GM12878 (cell line): ENCODE measurements at regions not wholly inside any gene's neighbourhood (a gene's known extent, or its start where the extent isn't known, plus 50 kb on each side); places are given as distances from the start of the nearest gene placed in this dataset.

Source experiments
- ATAC-seq: fragments of 200-7000 bp; cut with Tn5 transposase; 3 replicates; pipeline ENCODE4 v1.9.1; 2020; ENCODE audit warnings: mild to moderate bottlenecking, moderate library complexity
- BruUV-seq: library from RNA; stranded (reverse); fragments of 400-500 nt; replicated peaks from 2 replicates; lab custom pipeline; 2021; lab: Mats Ljungman, UMichigan
- CTCF ChIA-PET: fragments of 300-600 bp; sonication (Branson Sonifier 250); formaldehyde crosslinking; extraction: SDS; loops from one replicate; lab custom pipeline; 2021; ENCODE audit warnings: inconsistent platforms; lab: Yijun Ruan, JAX
- POLR2A ChIA-PET: fragments of 350-600 bp; formaldehyde crosslinking; extraction: SDS; loops from one replicate; lab custom pipeline; 2021; ENCODE audit warnings: inconsistent platforms; lab: Charles Lee
- RAD21 ChIA-PET: fragments of 300-600 bp; sonication (Branson Sonifier 250); formaldehyde crosslinking; loops from one replicate; lab custom pipeline; 2023; ENCODE audit warnings: antibody characterized with exemption; ENCODE audit not compliant: unreplicated experiment; lab: Charles Lee
- SMC1A ChIA-PET: fragments of 300-600 bp; sonication (Branson Sonifier 250); formaldehyde crosslinking; loops from one replicate; lab custom pipeline; 2023; ENCODE audit not compliant: unreplicated experiment, uncharacterized antibody; lab: Charles Lee
- DNase-seq: peaks from one replicate; pipeline ENCODE4 v3.0.0-alpha.2; 2011; ENCODE audit warnings: low read depth, low spot score
- FAIRE-seq: peaks from 3 replicates; lab custom pipeline; 2011; peaks lifted over from hg19 to GRCh38; lab: Jason Lieb, UNC
- H2AFZ ChIP-seq: 2 replicates; pipeline ENCODE4 v1.6.0; 2011; ENCODE audit warnings: low read depth, low read length, control low read depth; ENCODE audit not compliant: control insufficient read depth
- H3K27ac ChIP-seq: 2 replicates; pipeline ENCODE4 v1.5.1; 2011; ENCODE audit warnings: control low read depth; ENCODE audit not compliant: control insufficient read depth, insufficient read depth
- H3K27me3 ChIP-seq, 2 experiments: replicated peaks in 1 of 2; 2 replicates each; pipeline versions ENCODE4 v1.6.0 to v1.6.1; 2011; ENCODE audit warnings: low read length in 1 of 2; ENCODE audit not compliant: control insufficient read depth in 2 of 2, insufficient read depth in 2 of 2
- H3K36me3 ChIP-seq, 2 experiments: 2 replicates each; pipeline ENCODE4 v1.5.1; 2011; ENCODE audit warnings: low read length in 1 of 2; ENCODE audit not compliant: control insufficient read depth in 2 of 2, insufficient read depth in 2 of 2
- H3K4me1 ChIP-seq: 2 replicates; pipeline ENCODE4 v1.6.1; 2011; ENCODE audit warnings: mild to moderate bottlenecking, low read length, moderate library complexity, mixed read lengths; ENCODE audit not compliant: control insufficient read depth, insufficient read depth
- H3K4me2 ChIP-seq: 2 replicates; pipeline ENCODE4 v1.6.0; 2011; ENCODE audit warnings: control low read depth; ENCODE audit not compliant: control insufficient read depth, insufficient read depth
- H3K4me3 ChIP-seq: fragments of 200-600 bp; sonication (generic); 2 replicates; pipeline ENCODE4 v1.5.1; 2016
- H3K79me2 ChIP-seq: 2 replicates; pipeline ENCODE4 v1.6.0; 2011; ENCODE audit warnings: low read length; ENCODE audit not compliant: control insufficient read depth, insufficient read depth
- H3K9ac ChIP-seq: 2 replicates; pipeline ENCODE4 v1.8.0; 2011; ENCODE audit warnings: low read length, control low read depth, mixed read lengths; ENCODE audit not compliant: control insufficient read depth, insufficient read depth
- H3K9me3 ChIP-seq: replicated peaks from 3 replicates; pipeline ENCODE4 v1.5.1; 2011; ENCODE audit warnings: mild to moderate bottlenecking, low read length; ENCODE audit not compliant: control insufficient read depth, insufficient read depth
- H4K20me1 ChIP-seq: 2 replicates; pipeline ENCODE4 v1.6.0; 2011; ENCODE audit not compliant: control insufficient read depth, insufficient read depth
- EZH2 ChIP-seq: IDR thresholded peaks from 2 replicates; pipeline ENCODE4 v1.6.1; 2012; ENCODE audit warnings: low read depth, mild to moderate bottlenecking, control low read depth, inconsistent platforms, low read length, borderline replicate concordance; ENCODE audit not compliant: control insufficient read depth
- RELB ChIP-seq: fragments of 450-650 bp; IDR thresholded peaks from 2 replicates; pipeline ENCODE4 v1.6.1; 2017; ENCODE audit warnings: low read depth, mild to moderate bottlenecking, moderate library complexity
- SIX5 ChIP-seq: IDR thresholded peaks from 2 replicates; pipeline ENCODE4 v1.6.1; 2011; ENCODE audit warnings: mild to moderate bottlenecking, low read depth, low read length, moderate library complexity; ENCODE audit not compliant: severe bottlenecking
- SUPT20H ChIP-seq: IDR thresholded peaks from 2 replicates; pipeline ENCODE4 v1.6.1; 2011; ENCODE audit warnings: low read depth, mild to moderate bottlenecking, low read length, moderate library complexity, borderline replicate concordance; ENCODE audit not compliant: control insufficient read depth
- ZSCAN29 ChIP-seq: fragments of 450-650 bp; IDR thresholded peaks from 2 replicates; pipeline ENCODE4 v1.6.1; 2017; ENCODE audit warnings: mild to moderate bottlenecking, moderate library complexity
- WGBS: methylation state at CpG from one replicate; pipeline ENCODE4 v1.1.6; 2016; ENCODE audit warnings: low lambda C conversion rate; ENCODE audit not compliant: insufficient replicate concordance, insufficient coverage; ENCODE audit errors: missing lambda C conversion rate; 5-methylcytosine and 5-hydroxymethylcytosine counted together
- in situ Hi-C: fragments of 300-500 bp; cut with MboI; formaldehyde crosslinking; loops from 9 replicates; pipeline ENCODE4 v1.14.3; 2018; ENCODE audit warnings: mixed read lengths
- intact Hi-C: fragments of 100-400 bp; cut with micrococcal nuclease; formaldehyde crosslinking; loops from one replicate; pipeline ENCODE4 v1.14.2; 2022; ENCODE audit not compliant: unreplicated experiment
- TF ChIP-seq, protein P1 (sequence below): IDR thresholded peaks from 2 replicates; pipeline ENCODE4 v1.6.1; 2011; ENCODE audit warnings: mild to moderate bottlenecking, low read depth, low read length, moderate library complexity; ENCODE audit not compliant: insufficient replicate concordance
- TF ChIP-seq, protein P2 (sequence below): fragments of 450-650 bp; IDR thresholded peaks from 2 replicates; pipeline ENCODE4 v1.6.1; 2017; ENCODE audit warnings: mild to moderate bottlenecking
- TF ChIP-seq, protein P3 (sequence below): IDR thresholded peaks from 2 replicates; pipeline ENCODE4 v1.6.1; 2012; ENCODE audit warnings: low read depth, low read length, improper control_type of control experiment

DNA sequence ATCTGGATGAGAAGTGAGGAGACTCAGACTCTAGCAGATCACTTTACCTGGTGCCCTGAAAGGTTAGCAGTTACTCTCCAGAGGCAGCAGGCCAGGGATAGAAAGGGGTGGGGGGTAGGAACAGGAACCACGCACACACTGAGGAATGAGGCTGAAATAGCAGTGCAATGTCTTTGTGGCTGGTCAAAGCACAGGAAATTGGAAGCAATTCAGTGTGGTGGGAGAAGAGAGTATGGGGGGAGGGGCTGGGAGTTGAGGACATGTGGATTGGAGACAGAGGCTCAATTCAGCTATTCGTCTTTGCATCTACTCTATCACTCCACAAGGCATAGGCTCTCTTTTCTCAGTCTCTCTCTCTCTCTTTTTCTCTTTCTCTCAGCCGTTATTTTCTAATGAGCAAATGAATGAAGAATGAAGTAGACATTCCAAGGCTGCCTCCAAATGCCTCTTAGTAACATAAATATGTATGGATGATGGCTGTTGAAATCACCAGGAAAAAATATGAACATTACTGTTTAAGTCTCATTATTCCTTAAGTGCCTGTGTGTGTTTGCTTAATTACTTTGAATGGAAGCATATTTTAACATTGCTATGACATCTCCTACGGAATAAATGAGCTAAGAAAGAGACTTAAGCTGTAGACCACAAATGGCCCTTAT lies 979.4 kb downstream of the TSN start:
- no peaks in the 10 kb centered on the region; the same call in 1 of the 2 replicates for H3K4me1 ChIP-seq
- ChIA-PET CTCF (interaction anchor here (0.6 to 1.7 kb wide), 4 partner anchors 27 to 758 kb away, joined by 3 to 4 read pairs (median 3); no protein-coding TSS in a partner anchor), POLR2A (interaction anchor here (3.0 kb wide), 1 partner anchor 26 kb away, joined by 21 read pairs; no protein-coding TSS in a partner anchor)
- WGBS = 49% methylated on average over 4 of the region's 4 CpGs
- no peak for DNase-seq
- intact Hi-C loops = no loop called here
- no TSS peak for BruUV-seq
- FAIRE-seq = no peak
- TF ChIP-seq SUPT20H (no peak), EZH2 (no peak), SIX5 (no peak), ZSCAN29 (no peak)
- TF ChIP-seq, all 136 proteins: peak for 0
- Histone ChIP-seq H3K79me2 (no peaks in the 10 kb centered on the region), H3K9me3 (no peaks in the 10 kb centered on the region; the same call in 2 of the 3 replicates), H3K9ac (no peak overlapping the region), H3K27ac (no peak overlapping the region), H3K27me3 (no peaks in the 10 kb centered on the region), H3K4me3 (no peak overlapping the region), H2AFZ (no peak overlapping the region), H3K36me3 (no peaks in the 10 kb centered on the region), H4K20me1 (no peaks in the 10 kb centered on the region), H3K4me2 (no peak overlapping the region)
- in situ Hi-C loops = no loop called here
- ATAC-seq = no peak
- RAD21 ChIA-PET = interaction anchor here (0.6 to 3.7 kb wide), 6 partner anchors 10 to 69 kb away, joined by 3 to 23 read pairs (median 4); no protein-coding TSS in a partner anchor
- SMC1A ChIA-PET = interaction anchor here (0.7 to 6.0 kb wide), 14 partner anchors 8 to 376 kb away, joined by 3 to 58 read pairs (median 4); no protein-coding TSS in a partner anchor

GRCh38 chr2:122736279-122736678 lies 980.8 kb downstream of the TSN start:
- 59% methylated on average over 3 of the region's 3 CpGs for WGBS
- Histone ChIP-seq H3K27ac (no peak overlapping the region), H2AFZ (no peak overlapping the region), H3K4me1 (no peaks in the 10 kb centered on the region; the same call in 1 of the 2 replicates), H3K9ac (no peak overlapping the region), H3K27me3 (no peaks in the 10 kb centered on the region), H3K36me3 (no peaks in the 10 kb centered on the region), H3K4me3 (no peak overlapping the region), H3K79me2 (no peaks in the 10 kb centered on the region), H3K9me3 (no peaks in the 10 kb centered on the region; the same call in 2 of the 3 replicates), H4K20me1 (no peaks in the 10 kb centered on the region), H3K4me2 (no peak overlapping the region)
- RAD21 ChIA-PET = interaction anchor here (1.5 to 6.4 kb wide), 5 partner anchors 10 to 33 kb away, joined by 3 to 172 read pairs (median 16); no protein-coding TSS in a partner anchor
- ATAC-seq (no peak), FAIRE-seq (no peak), DNase-seq (no peak)
- intact Hi-C loops (no loop called here), in situ Hi-C loops (no loop called here)
- POLR2A ChIA-PET = interaction anchor here (1.2 to 3.0 kb wide), 2 partner anchors 28 to 30 kb away, joined by 3 to 21 read pairs; no protein-coding TSS in a partner anchor
- CTCF ChIA-PET = interaction anchor here (0.7 to 2.5 kb wide), 7 partner anchors 9 to 391 kb away, joined by 3 to 21 read pairs (median 5); no protein-coding TSS in a partner anchor
- no TSS peak for BruUV-seq
- SMC1A ChIA-PET = interaction anchor here (1.1 to 6.8 kb wide), 9 partner anchors 9 to 541 kb away, joined by 3 to 173 read pairs (median 6); no protein-coding TSS in a partner anchor
- TF ChIP-seq, protein P1, sequence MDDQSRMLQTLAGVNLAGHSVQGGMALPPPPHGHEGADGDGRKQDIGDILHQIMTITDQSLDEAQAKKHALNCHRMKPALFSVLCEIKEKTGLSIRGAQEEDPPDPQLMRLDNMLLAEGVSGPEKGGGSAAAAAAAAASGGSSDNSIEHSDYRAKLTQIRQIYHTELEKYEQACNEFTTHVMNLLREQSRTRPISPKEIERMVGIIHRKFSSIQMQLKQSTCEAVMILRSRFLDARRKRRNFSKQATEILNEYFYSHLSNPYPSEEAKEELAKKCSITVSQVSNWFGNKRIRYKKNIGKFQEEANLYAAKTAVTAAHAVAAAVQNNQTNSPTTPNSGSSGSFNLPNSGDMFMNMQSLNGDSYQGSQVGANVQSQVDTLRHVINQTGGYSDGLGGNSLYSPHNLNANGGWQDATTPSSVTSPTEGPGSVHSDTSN = no peak
- TF ChIP-seq, protein P2, sequence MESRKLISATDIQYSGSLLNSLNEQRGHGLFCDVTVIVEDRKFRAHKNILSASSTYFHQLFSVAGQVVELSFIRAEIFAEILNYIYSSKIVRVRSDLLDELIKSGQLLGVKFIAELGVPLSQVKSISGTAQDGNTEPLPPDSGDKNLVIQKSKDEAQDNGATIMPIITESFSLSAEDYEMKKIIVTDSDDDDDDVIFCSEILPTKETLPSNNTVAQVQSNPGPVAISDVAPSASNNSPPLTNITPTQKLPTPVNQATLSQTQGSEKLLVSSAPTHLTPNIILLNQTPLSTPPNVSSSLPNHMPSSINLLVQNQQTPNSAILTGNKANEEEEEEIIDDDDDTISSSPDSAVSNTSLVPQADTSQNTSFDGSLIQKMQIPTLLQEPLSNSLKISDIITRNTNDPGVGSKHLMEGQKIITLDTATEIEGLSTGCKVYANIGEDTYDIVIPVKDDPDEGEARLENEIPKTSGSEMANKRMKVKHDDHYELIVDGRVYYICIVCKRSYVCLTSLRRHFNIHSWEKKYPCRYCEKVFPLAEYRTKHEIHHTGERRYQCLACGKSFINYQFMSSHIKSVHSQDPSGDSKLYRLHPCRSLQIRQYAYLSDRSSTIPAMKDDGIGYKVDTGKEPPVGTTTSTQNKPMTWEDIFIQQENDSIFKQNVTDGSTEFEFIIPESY = no peak
- TF ChIP-seq, protein P3, sequence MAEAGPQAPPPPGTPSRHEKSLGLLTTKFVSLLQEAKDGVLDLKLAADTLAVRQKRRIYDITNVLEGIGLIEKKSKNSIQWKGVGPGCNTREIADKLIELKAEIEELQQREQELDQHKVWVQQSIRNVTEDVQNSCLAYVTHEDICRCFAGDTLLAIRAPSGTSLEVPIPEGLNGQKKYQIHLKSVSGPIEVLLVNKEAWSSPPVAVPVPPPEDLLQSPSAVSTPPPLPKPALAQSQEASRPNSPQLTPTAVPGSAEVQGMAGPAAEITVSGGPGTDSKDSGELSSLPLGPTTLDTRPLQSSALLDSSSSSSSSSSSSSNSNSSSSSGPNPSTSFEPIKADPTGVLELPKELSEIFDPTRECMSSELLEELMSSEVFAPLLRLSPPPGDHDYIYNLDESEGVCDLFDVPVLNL = no peak
- no peak for TF ChIP-seq RELB
